ENCODE measurements at regions not wholly inside any gene's neighbourhood (a gene's known extent, or its start where the extent isn't known, plus 50 kb on each side); places are given as distances from the start of the nearest gene placed in this dataset.

GRCh38 chr13:40401911-40402776 is 264.3 kb downstream of the FOXO1 start:
- peak; percentile 95 for DNase-seq

- DNase-seq = peak; percentile 62
Measured at GRCh38 chr13:40402931-40403431, 263.5 kb downstream of the FOXO1 start.

- no peak for DNase-seq
Measured at GRCh38 chr13:40403509-40404241, 262.8 kb downstream of the FOXO1 start.

- DNase-seq = no peak
Measured at GRCh38 chr13:40404407-40404806, 262.0 kb downstream of the FOXO1 start.

GRCh38 chr13:40404967-40405716 is 261.3 kb downstream of the FOXO1 start:
- DNase-seq = no peak

GRCh38 chr13:40406405-40407120 is 259.9 kb downstream of the FOXO1 start:
- peak; percentile 76 for DNase-seq

- no peak for DNase-seq
Measured at GRCh38 chr13:40407567-40407966, 258.9 kb downstream of the FOXO1 start.

- peak; percentile 56 for DNase-seq
Measured at GRCh38 chr13:40408602-40409001, 257.8 kb downstream of the FOXO1 start.

- DNase-seq = no peak
Measured at GRCh38 chr13:40409278-40409677, 257.2 kb downstream of the FOXO1 start.

GRCh38 chr13:40410315-40410714 is 256.1 kb downstream of the FOXO1 start:
- DNase-seq = no peak

GRCh38 chr13:40420160-40420740 is 246.2 kb downstream of the FOXO1 start:
- no peak for DNase-seq

- DNase-seq = no peak
Measured at GRCh38 chr13:40422588-40423235, 243.7 kb downstream of the FOXO1 start.

GRCh38 chr13:40428354-40428753 is 238.1 kb downstream of the FOXO1 start:
- DNase-seq = no peak

- no peak for DNase-seq
Measured at GRCh38 chr13:40429706-40430545, 236.5 kb downstream of the FOXO1 start.

- DNase-seq = no peak
Measured at GRCh38 chr13:40432018-40432978, 234.1 kb downstream of the FOXO1 start.

- DNase-seq = no peak
Measured at GRCh38 chr13:40433001-40433400, 233.4 kb downstream of the FOXO1 start.

- DNase-seq = no peak
Measured at GRCh38 chr13:40433577-40433976, 232.9 kb downstream of the FOXO1 start.

- no peak for DNase-seq
Measured at GRCh38 chr13:40434516-40435397, 231.7 kb downstream of the FOXO1 start.

Data from fibroblast of skin of back (primary cell).